Ovary (tissue), 3 donors: ENCODE measurements at regions not wholly inside any gene's neighbourhood (a gene's known extent, or its start where the extent isn't known, plus 50 kb on each side); places are given as distances from the start of the nearest gene placed in this dataset.

Experiments
- EP300 ChIP-seq: sonication (generic); formaldehyde crosslinking; IDR thresholded peaks from one replicate; pipeline ENCODE4 v1.6.1; 2017; ENCODE audit warnings: antibody characterized with exemption
- POLR2A ChIP-seq: fragments of 450-650 bp; IDR thresholded peaks from one replicate; pipeline ENCODE4 v1.6.1; 2017; ENCODE audit warnings: antibody characterized with exemption, mild to moderate bottlenecking, moderate library complexity
- TF ChIP-seq, protein P1 (sequence below), 3 donors: fragments of 450-650 bp in 2 of 3; fragments of 200-600 bp in 1 of 3; IDR thresholded peaks; one replicate each; pipeline versions ENCODE4 v1.5.1 to v1.8.0; 2016 to 2022; ENCODE audit warnings: antibody characterized with exemption in 3 of 3, mild to moderate bottlenecking in 1 of 3
- donor health status: DM: no; HTN: no; CAD: no.

- TF ChIP-seq, protein P1, sequence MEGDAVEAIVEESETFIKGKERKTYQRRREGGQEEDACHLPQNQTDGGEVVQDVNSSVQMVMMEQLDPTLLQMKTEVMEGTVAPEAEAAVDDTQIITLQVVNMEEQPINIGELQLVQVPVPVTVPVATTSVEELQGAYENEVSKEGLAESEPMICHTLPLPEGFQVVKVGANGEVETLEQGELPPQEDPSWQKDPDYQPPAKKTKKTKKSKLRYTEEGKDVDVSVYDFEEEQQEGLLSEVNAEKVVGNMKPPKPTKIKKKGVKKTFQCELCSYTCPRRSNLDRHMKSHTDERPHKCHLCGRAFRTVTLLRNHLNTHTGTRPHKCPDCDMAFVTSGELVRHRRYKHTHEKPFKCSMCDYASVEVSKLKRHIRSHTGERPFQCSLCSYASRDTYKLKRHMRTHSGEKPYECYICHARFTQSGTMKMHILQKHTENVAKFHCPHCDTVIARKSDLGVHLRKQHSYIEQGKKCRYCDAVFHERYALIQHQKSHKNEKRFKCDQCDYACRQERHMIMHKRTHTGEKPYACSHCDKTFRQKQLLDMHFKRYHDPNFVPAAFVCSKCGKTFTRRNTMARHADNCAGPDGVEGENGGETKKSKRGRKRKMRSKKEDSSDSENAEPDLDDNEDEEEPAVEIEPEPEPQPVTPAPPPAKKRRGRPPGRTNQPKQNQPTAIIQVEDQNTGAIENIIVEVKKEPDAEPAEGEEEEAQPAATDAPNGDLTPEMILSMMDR (IDR thresholded peaks at IDR 0.05): no peak
- TF ChIP-seq POLR2A (no peak), EP300 (no peak)
These were observed 251.2 kb downstream of the ARHGAP12 start for GRCh38 chr10:31677195-31678138.
